ENCODE measurements at regions not wholly inside any gene's neighbourhood (a gene's known extent, or its start where the extent isn't known, plus 50 kb on each side); places are given as distances from the start of the nearest gene placed in this dataset.
"Not testable (repeated sequence)": the region's sequence is repeated elsewhere in the genome, so short reads cannot be mapped to it uniquely, and the experiment has no call there.

GRCh38 chr22:49721211-49721763, 106.4 kb downstream of the BRD1 start:
- no peak for DNase-seq (ENCODE audit: low read depth)

- no peak for DNase-seq (ENCODE audit: low read depth)
These were observed 107.3 kb downstream of the BRD1 start for GRCh38 chr22:49720279-49720959.

- DNase-seq (ENCODE audit: low read depth), result no peak
These were observed 108.6 kb downstream of the BRD1 start for GRCh38 chr22:49719046-49719445.

- DNase-seq (ENCODE audit: low read depth), result no peak
These were observed 109.3 kb downstream of the BRD1 start for GRCh38 chr22:49718396-49718795.

- no peak for DNase-seq (ENCODE audit: low read depth)
These were observed 110.3 kb downstream of the BRD1 start for GRCh38 chr22:49717322-49717919.

- DNase-seq (ENCODE audit: low read depth), result no peak
These were observed 111.2 kb downstream of the BRD1 start for GRCh38 chr22:49716441-49716840.

- no peak for DNase-seq (ENCODE audit: low read depth)
These were observed 112.2 kb downstream of the BRD1 start for GRCh38 chr22:49715450-49715849.

GRCh38 chr22:49713003-49713402, 114.7 kb downstream of the BRD1 start:
- no peak for DNase-seq (ENCODE audit: low read depth)

- no peak for DNase-seq (ENCODE audit: low read depth)
These were observed 115.4 kb downstream of the BRD1 start for GRCh38 chr22:49712195-49712791.

GRCh38 chr22:49710746-49711145, 116.9 kb downstream of the BRD1 start:
- no peak for DNase-seq (ENCODE audit: low read depth)

GRCh38 chr22:49709464-49709863, 118.2 kb downstream of the BRD1 start:
- DNase-seq (ENCODE audit: low read depth), result no peak

- DNase-seq (ENCODE audit: low read depth), result no peak
These were observed 121.7 kb downstream of the BRD1 start for GRCh38 chr22:49705972-49706352.

- peak; percentile 19 for DNase-seq (ENCODE audit: low read depth)
These were observed 122.3 kb downstream of the BRD1 start for GRCh38 chr22:49705216-49705971.

GRCh38 chr22:49704345-49705215, 123.1 kb downstream of the BRD1 start:
- no peak for DNase-seq (ENCODE audit: low read depth)

GRCh38 chr22:49703990-49704344, 123.7 kb downstream of the BRD1 start:
- DNase-seq (ENCODE audit: low read depth), result no peak

- DNase-seq (ENCODE audit: low read depth), result no peak
These were observed 124.2 kb downstream of the BRD1 start for GRCh38 chr22:49703505-49703904.

- DNase-seq (ENCODE audit: low read depth), result no peak
These were observed 125.6 kb downstream of the BRD1 start for GRCh38 chr22:49702068-49702397.

GRCh38 chr22:49701380-49702067, 126.1 kb downstream of the BRD1 start:
- no peak for DNase-seq (ENCODE audit: low read depth)

GRCh38 chr22:49699928-49700498, 127.7 kb downstream of the BRD1 start:
- no peak for DNase-seq (ENCODE audit: low read depth)

- DNase-seq (ENCODE audit: low read depth), result no peak
These were observed 128.2 kb downstream of the BRD1 start for GRCh38 chr22:49699476-49699875.

GRCh38 chr22:49698616-49699015, 129.1 kb downstream of the BRD1 start:
- DNase-seq (ENCODE audit: low read depth), result not testable (repeated sequence)
